Spleen (tissue), 11 donors: ENCODE measurements at regions not wholly inside any gene's neighbourhood (a gene's known extent, or its start where the extent isn't known, plus 50 kb on each side); places are given as distances from the start of the nearest gene placed in this dataset.

Experiments used
- DNase-seq: peaks from one replicate; pipeline ENCODE4 v3.0.0-alpha.2; 2020
- H3K27ac ChIP-seq, 8 donors: fragments of 200-600 bp; sonication (generic) in 7 of 8; 1 replicate in 4 of 8; 2 replicates in 4 of 8; pipeline versions ENCODE4 v1.5.0 to v1.8.0; 2016 to 2021; ENCODE audit warnings: inconsistent platforms in 4 of 8, mild to moderate bottlenecking in 4 of 8, moderate library complexity in 1 of 8
- H3K27me3 ChIP-seq, 7 donors: fragments of 200-600 bp; sonication (generic) in 6 of 7; replicated peaks in 1 of 7; 1 replicate in 4 of 7; 2 replicates in 3 of 7; pipeline versions ENCODE4 v1.5.0 to v1.8.0; 2016 to 2021; ENCODE audit warnings: inconsistent platforms in 3 of 7, mild to moderate bottlenecking in 1 of 7
- H3K36me3 ChIP-seq, 6 donors: fragments of 200-600 bp; sonication (generic) in 5 of 6; 1 replicate in 4 of 6; 2 replicates in 2 of 6; pipeline versions ENCODE4 v1.5.0 to v1.8.0; 2016 to 2021; ENCODE audit warnings: inconsistent platforms in 2 of 6
- H3K4me1 ChIP-seq, 6 donors: fragments of 200-600 bp; sonication (generic) in 5 of 6; 1 replicate in 3 of 6; 2 replicates in 3 of 6; pipeline versions ENCODE4 v1.5.0 to v1.8.0; 2016 to 2021; ENCODE audit warnings: inconsistent platforms in 3 of 6
- H3K4me3 ChIP-seq, 8 donors: fragments of 200-600 bp; sonication (generic) in 7 of 8; 1 replicate in 4 of 8; 2 replicates in 4 of 8; pipeline versions ENCODE4 v1.5.0 to v1.8.0; 2016 to 2021; ENCODE audit warnings: inconsistent platforms in 4 of 8, mild to moderate bottlenecking in 4 of 8, moderate library complexity in 2 of 8
- H3K9me3 ChIP-seq, 8 donors: fragments of 200-600 bp; sonication (generic) in 7 of 8; 1 replicate in 4 of 8; 2 replicates in 4 of 8; pipeline versions ENCODE4 v1.5.0 to v1.8.0; 2016 to 2021; ENCODE audit warnings: inconsistent platforms in 4 of 8
- CTCF ChIP-seq, 11 experiments: fragments of 200-600 bp in 7 of 11; fragments of 450-650 bp in 4 of 11; sonication (generic) in 4 of 11; IDR thresholded peaks in 8 of 11; conservative IDR thresholded peaks in 3 of 11; 1 replicate in 7 of 11; 2 replicates in 4 of 11; pipeline versions ENCODE4 v1.4.0 to v1.8.0; 2016 to 2021; ENCODE audit warnings: antibody characterized with exemption in 11 of 11, inconsistent platforms in 4 of 11, mild to moderate bottlenecking in 1 of 11
- POLR2A ChIP-seq, 3 donors: fragments of 450-650 bp; IDR thresholded peaks; one replicate each; pipeline ENCODE4 v1.5.1; 2017; ENCODE audit warnings: antibody characterized with exemption in 3 of 3, mild to moderate bottlenecking in 1 of 3
- POLR2AphosphoS5 ChIP-seq, 3 donors: sonication (generic); formaldehyde crosslinking; IDR thresholded peaks; one replicate each; pipeline ENCODE4 v1.5.1; 2017; ENCODE audit warnings: antibody characterized with exemption in 3 of 3
- WGBS, 5 donors: extraction: QIAGEN DNeasy Blood & Tissue Kit in 3 of 5; methylation state at CpG; one replicate each; pipeline versions ENCODE4 v1.1.5 to v1.1.7; 2013 to 2018; 5-methylcytosine and 5-hydroxymethylcytosine counted together
- intact Hi-C: fragments of 100-400 bp; cut with DNase I; formaldehyde crosslinking; loops from one replicate; pipeline ENCODE4 v1.15.0; 2023; ENCODE audit warnings: low total_unique reads
- donor health status: healthy with polysubstance abuse.
- donor health status: DM: no; HTN: no; CAD: no; lungs with moderate emphysema.
- donor health status: DM: no; HTN: no; CAD: no.
- donor health status: Bipolar disorder and iron deficiency.
- donor health status: healthy.
- donor health status: DM: no; HTN: no; CAD: no.
- donor health status: DM: yes; HTN: yes; CAD: no.

GRCh38 chr10:83432261-83433045 is 706.9 kb upstream of the GHITM start:
- no peaks in the 10 kb centered on the region for H3K27me3 ChIP-seq
- no peaks in the 10 kb centered on the region for H3K36me3 ChIP-seq
- TF ChIP-seq POLR2A (IDR thresholded peaks at IDR 0.05): no peak
- no peak for TF ChIP-seq POLR2AphosphoS5 (IDR thresholded peaks at IDR 0.05)
- no peak for TF ChIP-seq CTCF (IDR thresholded peaks at IDR 0.05 in 8 of 11, conservative IDR thresholded peaks at IDR 0.05 in 3 of 11)
- no peaks in the 10 kb centered on the region for H3K4me1 ChIP-seq
- H3K9me3 ChIP-seq: peaks cover 0 to 6% (median 0%) of the 10 kb centered on the region in 8 donors
- H3K4me3 ChIP-seq: no peak overlapping the region
- no peak for DNase-seq
- no peak overlapping the region for H3K27ac ChIP-seq
- 65 to 73% (median 68%) methylated on average over 8 of the region's 8 CpGs for WGBS, 5 donors
- intact Hi-C loops: no loop called here

- intact Hi-C loops: no loop called here
- WGBS, 5 donors: 75 to 85% (median 82%) methylated on average over 4 of the region's 4 CpGs
Measured at GRCh38 chr10:83433705-83434104, 705.6 kb upstream of the GHITM start.

GRCh38 chr10:83448013-83448412 is 691.3 kb upstream of the GHITM start:
- Histone ChIP-seq H3K4me1 (no peaks in the 10 kb centered on the region), H3K27me3 (no peaks in the 10 kb centered on the region), H3K4me3 (no peak overlapping the region), H3K36me3 (no peaks in the 10 kb centered on the region), H3K27ac (no peak overlapping the region), H3K9me3 (no peaks in the 10 kb centered on the region)
- no peak for DNase-seq
- WGBS, 5 donors: 84 to 98% (median 98%) methylated on average over 1 of the region's 1 CpG
- TF ChIP-seq POLR2AphosphoS5 (IDR thresholded peaks at IDR 0.05) (no peak), CTCF (IDR thresholded peaks at IDR 0.05 in 8 of 11, conservative IDR thresholded peaks at IDR 0.05 in 3 of 11) (no peak), POLR2A (IDR thresholded peaks at IDR 0.05) (no peak)
- intact Hi-C loops: no loop called here

More at GRCh38 chr10:83433705-83434104, 705.6 kb upstream of the GHITM start:
- Histone ChIP-seq H3K4me1 (no peaks in the 10 kb centered on the region), H3K36me3 (no peaks in the 10 kb centered on the region), H3K4me3 (no peak overlapping the region), H3K27me3 (no peaks in the 10 kb centered on the region), H3K27ac (no peak overlapping the region), H3K9me3 (peaks cover 0 to 4% (median 0%) of the 10 kb centered on the region in 8 donors)
- DNase-seq: no peak
- TF ChIP-seq POLR2AphosphoS5 (IDR thresholded peaks at IDR 0.05) (no peak), POLR2A (IDR thresholded peaks at IDR 0.05) (no peak), CTCF (IDR thresholded peaks at IDR 0.05 in 8 of 11, conservative IDR thresholded peaks at IDR 0.05 in 3 of 11) (no peak)

- Histone ChIP-seq H3K4me3 (no peak overlapping the region), H3K36me3 (no peaks in the 10 kb centered on the region), H3K9me3 (peaks cover 0 to 8% (median 0%) of the 10 kb centered on the region in 8 donors), H3K27me3 (no peaks in the 10 kb centered on the region), H3K27ac (no peak overlapping the region), H3K4me1 (no peaks in the 10 kb centered on the region)
- TF ChIP-seq CTCF (IDR thresholded peaks at IDR 0.05 in 8 of 11, conservative IDR thresholded peaks at IDR 0.05 in 3 of 11): no peak
- TF ChIP-seq POLR2AphosphoS5 (IDR thresholded peaks at IDR 0.05): no peak
- TF ChIP-seq POLR2A (IDR thresholded peaks at IDR 0.05): no peak
- WGBS, 5 donors: 78 to 95% (median 87%) methylated on average over 12 to 13 of the region's 13 CpGs
- no peak for DNase-seq
- intact Hi-C loops: no loop called here
Measured at GRCh38 chr10:83458611-83459010, 680.7 kb upstream of the GHITM start.
